ENCODE measurements at regions not wholly inside any gene's neighbourhood (a gene's known extent, or its start where the extent isn't known, plus 50 kb on each side); places are given as distances from the start of the nearest gene placed in this dataset.

DNA sequence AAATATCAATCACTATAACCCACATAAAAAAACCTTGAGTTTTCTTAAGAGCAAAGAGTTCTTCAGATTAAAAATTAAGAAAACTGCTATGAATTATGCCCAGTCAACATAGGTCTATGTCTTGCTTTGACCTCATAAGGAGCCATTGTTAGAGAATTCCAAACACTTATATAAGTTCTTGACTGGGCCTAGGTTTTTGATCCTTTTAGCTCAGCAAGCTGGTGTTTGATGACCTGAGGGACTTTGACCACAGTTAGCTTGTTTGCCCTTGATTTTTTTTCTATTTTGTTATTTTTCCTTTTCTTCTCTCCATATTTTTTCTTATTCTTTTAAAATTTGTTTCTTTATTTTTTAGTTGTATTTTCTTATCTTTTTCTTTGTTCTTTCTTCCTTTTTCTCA lies 122.3 kb downstream of the RHOU start:
- Histone ChIP-seq H3K4me2 (no peak overlapping the region), H3K4me3 (IDR thresholded peaks at IDR 0.05; ENCODE audit: insufficient read depth, low read depth, low read length) (no peak overlapping the region)

DNA sequence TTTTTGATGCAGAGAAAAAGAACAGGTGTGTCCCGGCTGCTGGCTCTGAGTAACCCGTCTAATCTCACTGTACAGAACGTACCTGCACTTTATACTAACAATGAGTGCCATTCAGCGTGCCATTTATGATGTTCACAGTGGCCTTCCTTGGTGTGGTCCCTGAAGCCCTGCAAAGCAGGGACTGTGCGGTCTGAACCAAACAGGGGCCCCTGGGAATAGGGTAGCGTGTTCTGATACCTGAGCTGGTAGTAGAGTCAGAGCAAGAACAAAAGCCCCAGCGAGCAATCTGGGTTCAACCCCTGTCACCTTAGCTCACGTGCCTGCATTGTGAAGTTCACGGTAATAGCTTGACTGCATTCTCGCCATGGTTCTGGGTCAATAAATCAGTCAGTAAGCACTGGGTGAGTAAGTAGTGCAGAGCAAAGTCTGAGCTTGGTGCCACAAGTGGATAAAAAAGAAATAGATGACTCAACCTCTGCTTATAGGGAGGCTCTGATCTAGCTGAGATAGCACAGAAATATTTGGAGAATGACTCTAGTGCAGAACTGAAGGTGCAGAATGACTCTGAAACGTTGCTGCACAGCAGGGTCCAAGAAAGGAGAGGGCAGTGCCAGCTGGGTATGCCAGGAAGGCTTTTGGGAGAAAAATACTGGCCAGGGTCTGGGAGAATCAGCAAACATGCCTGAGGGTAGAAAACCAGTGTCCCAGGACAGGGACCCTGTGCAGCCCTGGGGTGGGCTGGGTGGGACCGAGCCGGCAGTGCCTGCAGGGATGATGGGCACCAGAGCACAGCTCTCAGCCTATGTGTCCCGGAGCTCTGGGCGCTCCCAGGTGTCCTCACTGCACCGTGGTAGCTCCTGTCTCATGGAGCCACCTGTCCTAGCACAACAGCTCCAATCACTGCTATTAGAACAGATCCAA lies 125.9 kb downstream of the RHOU start:
- H3K36me3 ChIP-seq (ENCODE audit: insufficient read depth), result no peaks in the 10 kb centered on the region
- H3K27ac ChIP-seq, result no peak overlapping the region
- H3K4me1 ChIP-seq (ENCODE audit: low read depth, poor library complexity, severe bottlenecking), result no peaks in the 10 kb centered on the region
- no peak overlapping the region for H3K4me3 ChIP-seq (IDR thresholded peaks at IDR 0.05; ENCODE audit: insufficient read depth, low read depth, low read length)
- H2AFZ ChIP-seq (ENCODE audit: low read depth), result no peak overlapping the region
- no peak overlapping the region for H3K9ac ChIP-seq
- no peaks in the 10 kb centered on the region for H3K27me3 ChIP-seq (ENCODE audit: insufficient read depth, low read depth)
- no peak overlapping the region for H3K4me2 ChIP-seq
- TF ChIP-seq, protein P1, sequence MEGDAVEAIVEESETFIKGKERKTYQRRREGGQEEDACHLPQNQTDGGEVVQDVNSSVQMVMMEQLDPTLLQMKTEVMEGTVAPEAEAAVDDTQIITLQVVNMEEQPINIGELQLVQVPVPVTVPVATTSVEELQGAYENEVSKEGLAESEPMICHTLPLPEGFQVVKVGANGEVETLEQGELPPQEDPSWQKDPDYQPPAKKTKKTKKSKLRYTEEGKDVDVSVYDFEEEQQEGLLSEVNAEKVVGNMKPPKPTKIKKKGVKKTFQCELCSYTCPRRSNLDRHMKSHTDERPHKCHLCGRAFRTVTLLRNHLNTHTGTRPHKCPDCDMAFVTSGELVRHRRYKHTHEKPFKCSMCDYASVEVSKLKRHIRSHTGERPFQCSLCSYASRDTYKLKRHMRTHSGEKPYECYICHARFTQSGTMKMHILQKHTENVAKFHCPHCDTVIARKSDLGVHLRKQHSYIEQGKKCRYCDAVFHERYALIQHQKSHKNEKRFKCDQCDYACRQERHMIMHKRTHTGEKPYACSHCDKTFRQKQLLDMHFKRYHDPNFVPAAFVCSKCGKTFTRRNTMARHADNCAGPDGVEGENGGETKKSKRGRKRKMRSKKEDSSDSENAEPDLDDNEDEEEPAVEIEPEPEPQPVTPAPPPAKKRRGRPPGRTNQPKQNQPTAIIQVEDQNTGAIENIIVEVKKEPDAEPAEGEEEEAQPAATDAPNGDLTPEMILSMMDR (conservative IDR thresholded peaks at IDR 0.05; ENCODE audit: low read depth, low read length), result no peak
- no peaks in the 10 kb centered on the region for H4K20me1 ChIP-seq (ENCODE audit: insufficient read depth)
- H3K79me2 ChIP-seq (ENCODE audit: insufficient read depth, low read depth), result no peaks in the 10 kb centered on the region

More for the DNA sequence above, 122.3 kb downstream of the RHOU start:
- TF ChIP-seq, protein P1 (conservative IDR thresholded peaks at IDR 0.05; ENCODE audit: low read depth, low read length), result no peak
- Histone ChIP-seq H3K79me2 (ENCODE audit: insufficient read depth, low read depth) (no peaks in the 10 kb centered on the region), H2AFZ (ENCODE audit: low read depth) (no peak overlapping the region), H3K9ac (no peak overlapping the region), H3K27me3 (ENCODE audit: insufficient read depth, low read depth) (no peaks in the 10 kb centered on the region), H3K36me3 (ENCODE audit: insufficient read depth) (no peaks in the 10 kb centered on the region), H4K20me1 (ENCODE audit: insufficient read depth) (no peaks in the 10 kb centered on the region), H3K4me1 (ENCODE audit: low read depth, poor library complexity, severe bottlenecking) (no peaks in the 10 kb centered on the region), H3K27ac (no peak overlapping the region)

DNA sequence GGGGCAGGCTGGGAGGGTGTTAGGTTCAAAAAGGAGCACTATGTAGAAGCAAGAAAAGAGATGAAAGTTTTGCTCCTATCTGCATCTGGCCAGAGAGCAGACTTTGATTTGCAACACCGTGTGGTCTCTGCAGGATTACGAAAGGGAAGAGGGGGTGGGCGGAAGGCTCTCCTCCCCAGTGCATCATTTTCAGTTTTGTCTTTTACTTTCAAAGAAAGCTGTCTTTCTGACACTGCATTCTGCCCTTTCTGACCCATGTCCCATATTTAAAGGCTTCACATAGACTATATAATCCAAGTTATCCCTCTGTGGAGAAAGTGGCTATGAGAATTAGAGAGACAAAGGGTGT lies 126.5 kb downstream of the RHOU start:
- no peaks in the 10 kb centered on the region for H3K36me3 ChIP-seq (ENCODE audit: insufficient read depth)
- H3K4me3 ChIP-seq (IDR thresholded peaks at IDR 0.05; ENCODE audit: insufficient read depth, low read depth, low read length), result no peak overlapping the region
- H3K27ac ChIP-seq, result no peak overlapping the region
- TF ChIP-seq, protein P1 (conservative IDR thresholded peaks at IDR 0.05; ENCODE audit: low read depth, low read length), result no peak
- no peaks in the 10 kb centered on the region for H3K27me3 ChIP-seq (ENCODE audit: insufficient read depth, low read depth)
- H4K20me1 ChIP-seq (ENCODE audit: insufficient read depth), result no peaks in the 10 kb centered on the region
- no peak overlapping the region for H3K4me2 ChIP-seq
- no peak overlapping the region for H2AFZ ChIP-seq (ENCODE audit: low read depth)
- no peaks in the 10 kb centered on the region for H3K79me2 ChIP-seq (ENCODE audit: insufficient read depth, low read depth)
- no peaks in the 10 kb centered on the region for H3K4me1 ChIP-seq (ENCODE audit: low read depth, poor library complexity, severe bottlenecking)
- no peak overlapping the region for H3K9ac ChIP-seq

DNA sequence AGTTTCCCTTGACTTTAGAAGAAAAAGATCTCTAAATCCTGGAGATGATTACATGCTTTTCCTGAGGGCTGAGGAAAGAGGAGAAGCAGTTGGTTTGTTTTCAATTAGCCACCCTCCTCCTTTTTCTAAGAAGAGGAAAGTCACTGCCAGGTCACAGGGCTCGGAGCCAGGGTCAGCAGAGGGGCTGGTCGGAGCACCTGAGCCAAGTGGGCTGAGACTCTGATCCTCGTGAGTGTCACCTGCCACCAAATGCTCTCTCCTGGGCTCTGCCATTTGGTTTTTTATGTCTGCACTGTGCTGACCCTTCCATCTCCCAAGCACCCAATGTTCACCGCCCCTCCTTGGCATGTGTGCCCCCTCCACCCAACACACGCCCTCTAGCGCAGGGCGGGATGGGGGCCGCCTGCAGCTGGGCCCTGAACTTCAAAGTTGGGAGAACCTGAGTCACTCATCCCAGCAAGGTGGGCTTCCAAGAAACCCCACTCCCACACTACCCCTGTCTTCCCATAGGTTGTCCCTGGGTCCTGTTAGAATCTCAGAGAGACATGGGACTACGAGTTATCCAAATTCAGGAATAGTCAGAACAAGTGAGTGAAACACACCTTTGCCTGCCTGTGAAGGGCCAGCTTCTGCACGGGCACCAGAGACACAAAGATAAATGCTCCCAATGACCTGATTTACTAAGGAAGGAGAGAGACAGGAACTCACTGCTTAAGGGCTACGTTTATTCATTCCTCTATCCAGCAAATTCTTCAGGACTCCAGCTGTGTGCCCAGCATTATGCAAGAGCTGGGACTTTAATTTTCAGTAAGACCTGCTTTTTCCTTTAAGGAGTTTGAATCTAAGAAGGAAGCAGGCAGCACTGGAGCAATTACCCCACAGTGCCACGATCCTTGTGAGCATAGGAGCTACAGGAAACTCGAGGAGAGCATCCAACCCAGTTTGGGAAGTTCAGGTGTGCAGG lies 127.5 kb downstream of the RHOU start:
- Histone ChIP-seq H2AFZ (ENCODE audit: low read depth) (no peak overlapping the region), H3K4me2 (no peak overlapping the region)

More for the DNA sequence above, 127.5 kb downstream of the RHOU start:
- Histone ChIP-seq H3K27me3 (ENCODE audit: insufficient read depth, low read depth) (no peaks in the 10 kb centered on the region), H3K36me3 (ENCODE audit: insufficient read depth) (no peaks in the 10 kb centered on the region), H3K4me3 (IDR thresholded peaks at IDR 0.05; ENCODE audit: insufficient read depth, low read depth, low read length) (no peak overlapping the region), H3K27ac (no peak overlapping the region), H3K79me2 (ENCODE audit: insufficient read depth, low read depth) (no peaks in the 10 kb centered on the region), H3K4me1 (ENCODE audit: low read depth, poor library complexity, severe bottlenecking) (no peaks in the 10 kb centered on the region), H3K9ac (no peak overlapping the region), H4K20me1 (ENCODE audit: insufficient read depth) (no peaks in the 10 kb centered on the region)
- TF ChIP-seq, protein P1 (conservative IDR thresholded peaks at IDR 0.05; ENCODE audit: low read depth, low read length), result no peak
